ENCODE measurements at regions not wholly inside any gene's neighbourhood (a gene's known extent, or its start where the extent isn't known, plus 50 kb on each side); places are given as distances from the start of the nearest gene placed in this dataset.

- no peak overlapping the region for H3K14ac ChIP-seq (ENCODE audit: insufficient read depth, low read length)
- H2BK12ac ChIP-seq (ENCODE audit: insufficient read length, low read depth, low read length), result no peak overlapping the region
- DNase-seq, result no peak
- no peak overlapping the region for H3K4ac ChIP-seq (ENCODE audit: low read depth, low read length)
- H3K79me1 ChIP-seq (ENCODE audit: insufficient read depth, low read depth, low read length, poor library complexity, severe bottlenecking), result no peaks in the 10 kb centered on the region
- H3K27me3 ChIP-seq (ENCODE audit: insufficient read depth, low read length), result no peaks in the 10 kb centered on the region
- no peaks in the 10 kb centered on the region for H3K9me3 ChIP-seq (ENCODE audit: control insufficient read depth, low read depth, low read length)
- H3K9ac ChIP-seq (ENCODE audit: extremely low read depth, insufficient read length, low read length), result no peak overlapping the region
- no peak overlapping the region for H2BK5ac ChIP-seq (ENCODE audit: insufficient read length, low read length)
- Mint-ChIP-seq H3K4me3 (no peak overlapping the region), H3K36me3 (ENCODE audit: insufficient read depth in 1 of 3, low read depth in 3 of 3) (peaks cover 0 to 9% (median 5%) of the 10 kb centered on the region in 3 experiments; a peak in 4 of 7 replicates), H3K27me3 (ENCODE audit: low read depth) (no peaks in the 10 kb centered on the region), H3K9me3 (peaks cover 5% of the 10 kb centered on the region in 2 experiments; a peak in 3 of 5 replicates), H3K27ac (no peak overlapping the region), H3K4me1 (no peaks in the 10 kb centered on the region)
- no peak overlapping the region for H2AFZ ChIP-seq (ENCODE audit: low read length)
- H3T11ph ChIP-seq (ENCODE audit: low read length), result no peak overlapping the region
- H2AK5ac ChIP-seq (ENCODE audit: insufficient read length, low read length), result no peak overlapping the region
- H2BK15ac ChIP-seq (ENCODE audit: low read depth, low read length), result no peak overlapping the region
- no peak overlapping the region for H3K27ac ChIP-seq (ENCODE audit: insufficient read length, low read depth, low read length)
- H2BK20ac ChIP-seq (ENCODE audit: low read depth, low read length, poor library complexity, severe bottlenecking), result no peak overlapping the region
- no peak overlapping the region for H2BK120ac ChIP-seq (ENCODE audit: low read depth, low read length, poor library complexity, severe bottlenecking)
- no CpG with 5 or more reads among the region's 2 CpGs for WGBS (ENCODE audit: extremely low coverage, insufficient read length, low lambda C conversion rate)
- no peak overlapping the region for H4K91ac ChIP-seq (ENCODE audit: insufficient read length, low read depth, low read length)
- no peaks in the 10 kb centered on the region for H3K23me2 ChIP-seq (ENCODE audit: insufficient read length, low read depth, low read length, poor library complexity, severe bottlenecking)
- no peak overlapping the region for H3K23ac ChIP-seq (ENCODE audit: insufficient read length, low read depth, low read length)
- no peaks in the 10 kb centered on the region for H3K4me1 ChIP-seq (ENCODE audit: insufficient read depth, low read length)
- H4K20me1 ChIP-seq (ENCODE audit: control insufficient read depth, insufficient read depth, insufficient read length), result no peaks in the 10 kb centered on the region
- no peak overlapping the region for H3K18ac ChIP-seq (ENCODE audit: insufficient read length, low read depth, low read length)
- H3K79me2 ChIP-seq (ENCODE audit: insufficient read depth, low read length), result no peaks in the 10 kb centered on the region
- no peak overlapping the region for H3K56ac ChIP-seq (ENCODE audit: insufficient read length, low read depth, low read length)
- no peak overlapping the region for H3K4me2 ChIP-seq (ENCODE audit: insufficient read depth, insufficient read length, low read length)
- H4K8ac ChIP-seq (replicated peaks; ENCODE audit: insufficient read length, low read depth, low read length), result no peak overlapping the region
- no peak for TF ChIP-seq CTCF (conservative IDR thresholded peaks at IDR 0.05)
- no peak overlapping the region for H4K5ac ChIP-seq (ENCODE audit: insufficient read length, low read depth, low read length)
Observed at GRCh38 chr1:106972074-106972473, 84.4 kb upstream of the PRMT6 start.

Data from H9 (cell line).